Activated CD8-positive, alpha-beta memory T cell treated with anti-CD3 and anti-CD28 coated beads, Interleukin-2, amount 50 U/mL, for 1 hour (primary cell): ENCODE measurements at regions not wholly inside any gene's neighbourhood (a gene's known extent, or its start where the extent isn't known, plus 50 kb on each side); places are given as distances from the start of the nearest gene placed in this dataset.

Experiments used
- DNase-seq: peaks from one replicate; pipeline ENCODE4 v3.0.0-alpha.2; 2020; ENCODE audit errors: extremely low read depth

- DNase-seq = no peak
Observed at GRCh38 chr7:12074889-12075288, 136.2 kb upstream of the TMEM106B start.

GRCh38 chr7:12080006-12080405, 131.1 kb upstream of the TMEM106B start:
- no peak for DNase-seq

- DNase-seq = no peak
Observed at GRCh38 chr7:12085516-12085915, 125.6 kb upstream of the TMEM106B start.

GRCh38 chr7:12089951-12090756, 120.9 kb upstream of the TMEM106B start:
- no peak for DNase-seq

GRCh38 chr7:12090757-12091221, 120.3 kb upstream of the TMEM106B start:
- DNase-seq = no peak

- DNase-seq = no peak
Observed at GRCh38 chr7:12091231-12091630, 119.9 kb upstream of the TMEM106B start.

GRCh38 chr7:12092499-12093130, 118.5 kb upstream of the TMEM106B start:
- DNase-seq = no peak

- DNase-seq = no peak
Observed at GRCh38 chr7:12093365-12093764, 117.7 kb upstream of the TMEM106B start.

- no peak for DNase-seq
Observed at GRCh38 chr7:12094365-12094921, 116.7 kb upstream of the TMEM106B start.

- DNase-seq = no peak
Observed at GRCh38 chr7:12102126-12102525, 109.0 kb upstream of the TMEM106B start.

GRCh38 chr7:12102527-12102926, 108.6 kb upstream of the TMEM106B start:
- no peak for DNase-seq

GRCh38 chr7:12103948-12104347, 107.1 kb upstream of the TMEM106B start:
- DNase-seq = no peak

- DNase-seq = no peak
Observed at GRCh38 chr7:12107381-12107780, 103.7 kb upstream of the TMEM106B start.

- no peak for DNase-seq
Observed at GRCh38 chr7:12107841-12108254, 103.2 kb upstream of the TMEM106B start.

- no peak for DNase-seq
Observed at GRCh38 chr7:12110425-12110824, 100.7 kb upstream of the TMEM106B start.

- no peak for DNase-seq
Observed at GRCh38 chr7:12111422-12112405, 99.4 kb upstream of the TMEM106B start.

GRCh38 chr7:12117170-12117569, 93.9 kb upstream of the TMEM106B start:
- no peak for DNase-seq

- no peak for DNase-seq
Observed at GRCh38 chr7:12119620-12120303, 91.3 kb upstream of the TMEM106B start.

GRCh38 chr7:12120632-12121031, 90.5 kb upstream of the TMEM106B start:
- DNase-seq = no peak

GRCh38 chr7:12123172-12123571, 87.9 kb upstream of the TMEM106B start:
- no peak for DNase-seq

- DNase-seq = no peak
Observed at GRCh38 chr7:12124028-12124427, 87.1 kb upstream of the TMEM106B start.
